Left lung (tissue), 4 donors: ENCODE measurements at regions not wholly inside any gene's neighbourhood (a gene's known extent, or its start where the extent isn't known, plus 50 kb on each side); places are given as distances from the start of the nearest gene placed in this dataset.
"Not testable (repeated sequence)": the region's sequence is repeated elsewhere in the genome, so short reads cannot be mapped to it uniquely, and the experiment has no call there.

Experiments used
- ATAC-seq: fragments of 200-7000 bp; cut with Tn5 transposase; one replicate; pipeline ENCODE4 v1.9.1; 2020; ENCODE audit warnings: moderate library complexity
- DNase-seq, 4 donors: peaks; one replicate each; pipeline ENCODE4 v3.0.0-alpha.2; 2013 to 2020
- H3K27ac ChIP-seq, 2 donors: fragments of 200-600 bp; sonication (generic) in 1 of 2; one replicate each; pipeline versions ENCODE4 v1.5.0 to v1.8.0; 2020 to 2021
- H3K27me3 ChIP-seq, 2 donors: fragments of 200-600 bp; sonication (generic) in 1 of 2; one replicate each; pipeline versions ENCODE4 v1.5.0 to v1.8.0; 2020 to 2021
- H3K36me3 ChIP-seq, 2 donors: fragments of 200-600 bp; sonication (generic) in 1 of 2; one replicate each; pipeline versions ENCODE4 v1.5.0 to v1.8.0; 2020 to 2021
- H3K4me1 ChIP-seq, 2 donors: fragments of 200-600 bp; one replicate each; pipeline ENCODE4 v1.8.0; 2021
- H3K4me3 ChIP-seq, 2 donors: fragments of 200-600 bp; sonication (generic) in 1 of 2; one replicate each; pipeline versions ENCODE4 v1.5.0 to v1.8.0; 2020 to 2021; ENCODE audit warnings: mild to moderate bottlenecking in 1 of 2
- H3K9me3 ChIP-seq, 2 donors: fragments of 200-600 bp; sonication (generic) in 1 of 2; one replicate each; pipeline versions ENCODE4 v1.5.0 to v1.8.0; 2020 to 2021
- CTCF ChIP-seq, 2 donors: fragments of 200-600 bp; sonication (generic) in 1 of 2; IDR thresholded peaks; one replicate each; pipeline versions ENCODE4 v1.5.0 to v1.8.0; 2021; ENCODE audit warnings: antibody characterized with exemption in 2 of 2
- intact Hi-C, 2 donors: fragments of 100-400 bp; cut with DNase I; formaldehyde crosslinking; loops; one replicate each; pipeline versions ENCODE4 v1.11.2 to v1.14.2; 2022
- donor health status: DM: no; HTN: yes; CAD: no.
- donor health status: DM: no; HTN: no; CAD: no.

DNA sequence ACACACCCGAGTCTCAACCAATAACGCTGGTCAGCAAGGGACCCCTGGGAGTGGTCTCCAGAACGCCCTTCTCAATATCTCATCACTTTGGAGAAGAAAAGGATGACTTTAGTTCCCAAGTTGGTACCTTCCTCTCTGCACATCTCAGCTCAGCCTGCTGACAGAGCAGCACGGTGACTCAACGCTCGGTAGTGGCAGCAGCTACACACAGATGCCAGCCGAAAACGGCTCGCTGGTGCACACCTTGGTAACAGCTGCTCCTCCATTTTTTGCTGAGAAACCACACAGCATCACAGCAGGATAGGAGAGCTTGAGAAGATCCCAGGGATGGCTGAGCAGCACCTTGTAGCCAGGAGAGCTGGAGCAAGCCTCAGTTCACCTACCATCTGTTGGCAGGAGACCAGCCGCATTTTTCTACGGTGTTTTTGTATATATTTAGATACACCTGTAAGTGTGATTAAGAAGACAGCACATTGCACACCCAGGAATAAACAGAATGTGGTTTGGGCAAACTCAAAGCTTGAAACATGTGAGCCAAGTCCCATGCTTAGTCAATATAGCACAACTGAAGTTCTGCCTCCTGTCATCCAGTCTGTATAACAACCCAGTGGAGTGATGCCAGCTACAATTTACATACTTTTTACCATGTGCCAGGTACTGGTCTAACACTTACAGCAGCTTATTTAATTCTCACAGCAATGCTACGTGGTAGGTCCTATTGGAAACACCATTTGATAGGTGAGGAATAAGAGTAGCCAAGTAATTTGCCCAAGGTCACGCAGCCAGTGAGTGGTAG lies 83.8 kb upstream of the ERCC4 start:
- TF ChIP-seq CTCF (IDR thresholded peaks at IDR 0.05), result no peak
- Histone ChIP-seq H3K4me3 (no peak overlapping the region), H3K4me1 (no peaks in the 10 kb centered on the region), H3K27me3 (no peaks in the 10 kb centered on the region), H3K27ac (no peak overlapping the region), H3K36me3 (no peaks in the 10 kb centered on the region), H3K9me3 (no peaks in the 10 kb centered on the region)
- intact Hi-C loops, result no loop called here
- no peak for ATAC-seq
- no peak for DNase-seq

- intact Hi-C loops, result no loop called here
- DNase-seq (no peak), ATAC-seq (no peak)
- Histone ChIP-seq H3K4me3 (no peak overlapping the region), H3K27me3 (peaks cover 0 to 8% of the 10 kb centered on the region in 2 donors), H3K36me3 (no peaks in the 10 kb centered on the region), H3K4me1 (no peaks in the 10 kb centered on the region), H3K9me3 (no peaks in the 10 kb centered on the region), H3K27ac (no peak overlapping the region)
- TF ChIP-seq CTCF (IDR thresholded peaks at IDR 0.05), result no peak
Measured at GRCh38 chr16:13838401-13839190, 81.4 kb upstream of the ERCC4 start.

GRCh38 chr16:13839577-13839976 lies 80.4 kb upstream of the ERCC4 start:
- ATAC-seq (no peak), DNase-seq (no peak)
- Histone ChIP-seq H3K4me1 (no peaks in the 10 kb centered on the region), H3K36me3 (no peaks in the 10 kb centered on the region), H3K9me3 (no peaks in the 10 kb centered on the region), H3K4me3 (no peak overlapping the region), H3K27ac (no peak overlapping the region), H3K27me3 (peaks cover 0 to 13% of the 10 kb centered on the region in 2 donors)
- intact Hi-C loops, result no loop called here
- TF ChIP-seq CTCF (IDR thresholded peaks at IDR 0.05), result no peak

DNA sequence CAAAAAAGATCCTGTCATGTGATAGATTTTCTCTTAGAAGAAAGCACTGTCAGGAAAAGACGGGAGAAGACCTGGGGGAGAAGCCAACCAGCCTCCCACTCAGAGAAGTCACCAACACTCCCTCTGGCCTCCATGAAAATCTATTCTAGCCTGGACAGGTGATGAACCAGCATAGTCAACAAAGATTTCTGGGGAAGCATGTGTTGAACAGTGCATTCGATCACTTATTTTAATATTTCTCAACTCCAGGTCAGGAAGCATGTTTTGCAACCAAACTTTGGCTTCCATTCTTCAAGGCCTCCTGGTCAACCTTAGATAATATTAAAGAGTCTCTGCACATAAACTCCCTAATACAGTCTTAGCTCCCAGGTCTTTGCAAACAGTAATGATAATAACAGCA lies 74.7 kb upstream of the ERCC4 start:
- H3K27me3 ChIP-seq, result peaks cover 0 to 13% of the 10 kb centered on the region in 2 donors
- no peaks in the 10 kb centered on the region for H3K9me3 ChIP-seq
- ATAC-seq (no peak), DNase-seq (no peak)
- H3K4me3 ChIP-seq, result no peak overlapping the region
- no peak for TF ChIP-seq CTCF (IDR thresholded peaks at IDR 0.05)
- H3K36me3 ChIP-seq, result no peaks in the 10 kb centered on the region
- H3K4me1 ChIP-seq, result no peaks in the 10 kb centered on the region
- intact Hi-C loops, result no loop called here
- no peak overlapping the region for H3K27ac ChIP-seq

DNA sequence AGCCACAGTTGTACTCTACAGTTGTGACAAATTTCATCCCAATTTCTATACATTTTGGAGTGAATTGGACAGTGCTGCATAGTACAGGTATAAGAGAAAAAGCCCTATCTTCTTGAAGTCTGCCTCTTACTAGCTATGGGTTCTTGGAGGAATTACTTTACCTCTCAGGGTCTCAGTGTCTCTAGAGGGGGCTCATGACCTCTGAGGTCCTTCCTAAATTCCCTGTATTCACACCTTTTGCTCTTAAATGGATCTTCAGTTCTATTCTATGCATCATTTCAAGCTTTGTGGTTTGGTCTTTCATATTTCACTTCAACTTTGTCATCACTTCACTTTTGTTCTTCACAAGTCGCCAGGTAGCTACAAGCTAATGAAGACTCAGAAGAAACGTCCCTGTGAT lies 71.2 kb upstream of the ERCC4 start:
- Histone ChIP-seq H3K36me3 (no peaks in the 10 kb centered on the region), H3K9me3 (peaks cover 0 to 4% of the 10 kb centered on the region in 2 donors), H3K27ac (no peak overlapping the region), H3K4me1 (no peaks in the 10 kb centered on the region), H3K27me3 (peaks cover 0 to 5% of the 10 kb centered on the region in 2 donors), H3K4me3 (no peak overlapping the region)
- no peak for DNase-seq
- TF ChIP-seq CTCF (IDR thresholded peaks at IDR 0.05), result no peak
- intact Hi-C loops, result no loop called here
- no peak for ATAC-seq

- intact Hi-C loops, result not testable (repeated sequence)
Measured at GRCh38 chr16:13850173-13850572, 69.8 kb upstream of the ERCC4 start.

More at GRCh38 chr16:13850173-13850572, 69.8 kb upstream of the ERCC4 start:
- H3K27me3 ChIP-seq, H3K4me1 ChIP-seq, H3K9me3 ChIP-seq, H3K36me3 ChIP-seq, H3K27ac ChIP-seq, DNase-seq, H3K4me3 ChIP-seq, ATAC-seq: not testable (repeated sequence)
